CD14-positive monocyte (primary cell): ENCODE measurements at regions not wholly inside any gene's neighbourhood (a gene's known extent, or its start where the extent isn't known, plus 50 kb on each side); places are given as distances from the start of the nearest gene placed in this dataset.

Source experiments
- DNase-seq, 3 donors: peaks; one replicate each; pipeline ENCODE4 v3.0.0-alpha.2; 2011 to 2022
- H2AFZ ChIP-seq: 2 replicates; pipeline ENCODE4 v1.6.0; 2012; ENCODE audit warnings: mild to moderate bottlenecking, low read depth, low read length, inconsistent platforms; ENCODE audit not compliant: insufficient read depth, poor library complexity, severe bottlenecking
- H3K27ac ChIP-seq, 2 donors: 1 replicate in 1 of 2; 2 replicates in 1 of 2; pipeline ENCODE4 v1.5.1; 2012 to 2013; ENCODE audit warnings: low read length in 2 of 2, control low read depth in 1 of 2, inconsistent platforms in 1 of 2, low read depth in 1 of 2, mild to moderate bottlenecking in 1 of 2
- H3K27me3 ChIP-seq, 2 donors: one replicate each; pipeline versions ENCODE4 v1.6.0 to v1.6.1; 2011 to 2013; ENCODE audit warnings: low read length in 2 of 2; ENCODE audit not compliant: control insufficient read depth in 2 of 2, insufficient read depth in 2 of 2
- H3K36me3 ChIP-seq, 2 donors: replicated peaks in 1 of 2; 1 replicate in 1 of 2; 2 replicates in 1 of 2; pipeline versions ENCODE4 v1.5.1 to v1.6.1; 2012 to 2013; ENCODE audit warnings: low read length in 2 of 2, control low read depth in 1 of 2, inconsistent platforms in 1 of 2, mild to moderate bottlenecking in 1 of 2; ENCODE audit not compliant: insufficient read depth in 2 of 2, control insufficient read depth in 1 of 2
- H3K4me1 ChIP-seq, 2 donors: 1 replicate in 1 of 2; 2 replicates in 1 of 2; pipeline versions ENCODE4 v1.5.1 to v1.6.1; 2012 to 2013; ENCODE audit warnings: low read length in 2 of 2, control low read depth in 1 of 2, inconsistent platforms in 1 of 2, mild to moderate bottlenecking in 1 of 2, moderate library complexity in 1 of 2; ENCODE audit not compliant: insufficient read depth in 2 of 2, control insufficient read depth in 1 of 2
- H3K4me2 ChIP-seq: replicated peaks from 2 replicates; pipeline ENCODE3; 2012; ENCODE audit warnings: low read length, moderate library complexity, mild to moderate bottlenecking; ENCODE audit not compliant: poor library complexity, severe bottlenecking; ENCODE audit errors: extremely low read depth
- H3K4me3 ChIP-seq, 3 experiments: fragments of 200-600 bp in 1 of 3; sonication (generic) in 1 of 3; replicated peaks in 1 of 3; 1 replicate in 2 of 3; 2 replicates in 1 of 3; pipeline ENCODE4 v1.5.1; 2011 to 2013; ENCODE audit warnings: low read length in 3 of 3, mild to moderate bottlenecking in 3 of 3, control low read depth in 2 of 3, low read depth in 2 of 3, inconsistent platforms in 1 of 3, moderate library complexity in 1 of 3
- H3K79me2 ChIP-seq: 2 replicates; pipeline ENCODE4 v1.6.0; 2012; ENCODE audit warnings: mild to moderate bottlenecking, control low read depth, inconsistent platforms, low read length, moderate library complexity; ENCODE audit not compliant: insufficient read depth
- H3K9ac ChIP-seq: 2 replicates; pipeline ENCODE4 v1.6.0; 2017; ENCODE audit warnings: low read length, mild to moderate bottlenecking; ENCODE audit not compliant: insufficient read depth, poor library complexity, severe bottlenecking
- H3K9me3 ChIP-seq, 2 donors: replicated peaks in 1 of 2; 1 replicate in 1 of 2; 2 replicates in 1 of 2; pipeline versions ENCODE4 v1.5.1 to v1.6.1; 2012 to 2013; ENCODE audit warnings: low read length in 2 of 2, control low read depth in 1 of 2; ENCODE audit not compliant: control insufficient read depth in 1 of 2, insufficient read depth in 1 of 2
- H4K20me1 ChIP-seq: 2 replicates; pipeline ENCODE4 v1.6.0; 2012; ENCODE audit warnings: mild to moderate bottlenecking, low read length, control low read depth, moderate library complexity; ENCODE audit not compliant: insufficient read depth
- H3K27ac Mint-ChIP-seq, 7 donors: one replicate each; pipeline ENCODE4 v1.8.0; 2020; ENCODE audit warnings: mild to moderate bottlenecking in 7 of 7, mixed read lengths in 7 of 7, moderate library complexity in 6 of 7, inconsistent platforms in 2 of 7
- H3K27me3 Mint-ChIP-seq, 3 donors: one replicate each; pipeline ENCODE4 v1.8.0; 2021 to 2022; ENCODE audit warnings: low read depth in 3 of 3, mild to moderate bottlenecking in 3 of 3, mixed read lengths in 3 of 3, moderate library complexity in 3 of 3, inconsistent platforms in 1 of 3
- H3K36me3 Mint-ChIP-seq, 2 donors: one replicate each; pipeline ENCODE4 v1.8.0; 2020; ENCODE audit warnings: mixed read lengths in 2 of 2, inconsistent platforms in 1 of 2, mild to moderate bottlenecking in 1 of 2
- H3K4me1 Mint-ChIP-seq: one replicate; pipeline ENCODE4 v1.8.0; 2020; ENCODE audit warnings: mild to moderate bottlenecking, mixed read lengths
- H3K4me3 Mint-ChIP-seq, 2 donors: one replicate each; pipeline ENCODE4 v1.8.0; 2020; ENCODE audit warnings: mild to moderate bottlenecking in 2 of 2, mixed read lengths in 2 of 2, moderate library complexity in 1 of 2
- H3K9me3 Mint-ChIP-seq, 7 donors: one replicate each; pipeline ENCODE4 v1.8.0; 2020 to 2022; ENCODE audit warnings: mixed read lengths in 7 of 7, mild to moderate bottlenecking in 6 of 7, moderate library complexity in 6 of 7, inconsistent platforms in 2 of 7
- WGBS: methylation state at CpG from one replicate; pipeline ENCODE4 v1.1.5; 2013; ENCODE audit warnings: missing lambda C conversion rate; ENCODE audit not compliant: insufficient coverage; 5-methylcytosine and 5-hydroxymethylcytosine counted together
- intact Hi-C, 2 donors: fragments of 100-400 bp; cut with micrococcal nuclease; formaldehyde crosslinking; loops; one replicate each; pipeline versions ENCODE4 v1.15.0 to v1.15.1; 2023
- TF ChIP-seq, protein P1 (sequence below): fragments of 200-600 bp; IDR thresholded peaks from one replicate; pipeline ENCODE4 v1.8.0; 2022; ENCODE audit warnings: antibody characterized with exemption, mild to moderate bottlenecking

DNA sequence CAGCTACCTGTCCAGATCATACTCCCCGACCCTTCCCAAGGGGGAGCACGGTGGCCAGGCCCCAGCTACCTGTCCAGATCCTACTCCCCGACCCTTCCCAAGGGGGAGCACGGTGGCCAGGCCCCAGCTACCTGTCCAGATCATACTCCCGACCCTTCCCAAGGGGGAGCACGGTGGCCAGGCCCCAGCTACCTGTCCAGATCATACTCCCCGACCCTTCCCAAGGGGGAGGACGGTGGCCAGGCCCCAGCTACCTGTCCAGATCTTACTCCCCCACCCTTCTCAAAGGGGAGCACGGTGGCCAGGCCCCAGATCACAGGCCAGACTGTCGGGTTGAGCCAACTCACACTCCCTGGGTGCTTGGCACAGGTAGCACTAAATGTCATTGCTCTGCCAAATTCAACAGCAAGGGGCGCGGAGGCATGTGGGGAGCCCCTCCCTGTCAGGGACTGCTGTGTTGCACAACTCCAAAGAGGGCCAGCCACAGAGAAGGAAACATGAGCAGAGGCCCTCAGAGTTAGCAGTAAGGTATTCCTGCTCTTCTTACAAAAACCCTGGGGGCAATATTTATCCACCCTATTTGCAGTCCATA lies 136.9 kb downstream of the OLFM1 start:
- H3K27ac Mint-ChIP-seq: peak overlapping the region in 1 of 7 donors; percentile 56

DNA sequence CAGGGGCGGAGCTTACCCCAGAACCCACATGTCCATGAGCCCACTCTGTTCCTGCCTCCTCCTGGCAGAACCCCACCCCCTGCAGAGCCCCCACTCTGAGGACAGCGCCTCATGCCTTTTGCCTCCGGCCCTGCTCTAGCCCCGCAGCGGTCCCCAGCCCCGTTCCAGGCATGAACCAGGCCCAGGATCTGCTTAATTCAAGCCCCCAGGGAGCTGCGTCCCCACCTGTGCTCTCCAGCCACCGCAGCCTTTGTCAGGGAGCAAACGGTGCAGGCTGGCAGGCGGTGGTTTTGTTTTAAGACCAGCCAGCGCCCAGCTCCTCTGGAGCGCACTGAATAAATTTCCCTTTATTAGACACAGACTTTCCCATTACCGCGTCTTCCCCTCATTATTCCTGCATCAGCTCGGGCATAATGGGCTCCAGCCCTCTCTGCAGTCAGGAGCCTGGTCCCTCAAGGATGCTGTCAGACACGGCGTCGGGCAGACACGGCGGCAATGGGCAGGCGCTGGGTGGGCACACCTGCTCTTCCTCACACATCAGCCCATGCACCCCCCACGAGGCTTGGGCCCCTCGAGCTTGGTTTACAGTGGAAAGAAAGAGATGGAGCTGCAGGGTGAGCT lies 137.6 kb downstream of the OLFM1 start:
- H3K79me2 ChIP-seq: no peaks in the 10 kb centered on the region
- intact Hi-C loops: no loop called here
- Mint-ChIP-seq H3K4me1 (no peaks in the 10 kb centered on the region), H3K36me3 (no peaks in the 10 kb centered on the region), H3K27ac (no peak overlapping the region), H3K27me3 (peaks cover 0 to 3% (median 0%) of the 10 kb centered on the region in 3 donors), H3K9me3 (peaks cover 0 to 2% (median 0%) of the 10 kb centered on the region in 7 donors), H3K4me3 (no peak overlapping the region)
- H3K36me3 ChIP-seq: no peaks in the 10 kb centered on the region
- no peak overlapping the region for H3K4me3 ChIP-seq
- H3K27me3 ChIP-seq: no peaks in the 10 kb centered on the region
- H2AFZ ChIP-seq: no peak overlapping the region
- no peak overlapping the region for H3K4me2 ChIP-seq
- H3K4me1 ChIP-seq: no peaks in the 10 kb centered on the region
- 85% methylated on average over 13 of the region's 23 CpGs for WGBS
- TF ChIP-seq, protein P1, sequence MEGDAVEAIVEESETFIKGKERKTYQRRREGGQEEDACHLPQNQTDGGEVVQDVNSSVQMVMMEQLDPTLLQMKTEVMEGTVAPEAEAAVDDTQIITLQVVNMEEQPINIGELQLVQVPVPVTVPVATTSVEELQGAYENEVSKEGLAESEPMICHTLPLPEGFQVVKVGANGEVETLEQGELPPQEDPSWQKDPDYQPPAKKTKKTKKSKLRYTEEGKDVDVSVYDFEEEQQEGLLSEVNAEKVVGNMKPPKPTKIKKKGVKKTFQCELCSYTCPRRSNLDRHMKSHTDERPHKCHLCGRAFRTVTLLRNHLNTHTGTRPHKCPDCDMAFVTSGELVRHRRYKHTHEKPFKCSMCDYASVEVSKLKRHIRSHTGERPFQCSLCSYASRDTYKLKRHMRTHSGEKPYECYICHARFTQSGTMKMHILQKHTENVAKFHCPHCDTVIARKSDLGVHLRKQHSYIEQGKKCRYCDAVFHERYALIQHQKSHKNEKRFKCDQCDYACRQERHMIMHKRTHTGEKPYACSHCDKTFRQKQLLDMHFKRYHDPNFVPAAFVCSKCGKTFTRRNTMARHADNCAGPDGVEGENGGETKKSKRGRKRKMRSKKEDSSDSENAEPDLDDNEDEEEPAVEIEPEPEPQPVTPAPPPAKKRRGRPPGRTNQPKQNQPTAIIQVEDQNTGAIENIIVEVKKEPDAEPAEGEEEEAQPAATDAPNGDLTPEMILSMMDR: no peak
- H3K9me3 ChIP-seq: peaks cover 12 to 16% of the 10 kb centered on the region in 2 donors
- no peak overlapping the region for H3K9ac ChIP-seq
- H3K27ac ChIP-seq: no peak overlapping the region
- H4K20me1 ChIP-seq: no peaks in the 10 kb centered on the region
- DNase-seq: no peak

More for the DNA sequence above, 136.9 kb downstream of the OLFM1 start:
- no peak overlapping the region for H3K4me3 Mint-ChIP-seq
- Histone ChIP-seq H3K4me1 (no peaks in the 10 kb centered on the region), H4K20me1 (no peaks in the 10 kb centered on the region), H3K36me3 (no peaks in the 10 kb centered on the region), H3K79me2 (no peaks in the 10 kb centered on the region), H3K27me3 (no peaks in the 10 kb centered on the region), H3K4me3 (no peak overlapping the region), H3K4me2 (no peak overlapping the region), H3K9me3 (peaks cover 12 to 16% of the 10 kb centered on the region in 2 donors), H3K27ac (no peak overlapping the region), H3K9ac (no peak overlapping the region), H2AFZ (no peak overlapping the region)
- H3K4me1 Mint-ChIP-seq: no peaks in the 10 kb centered on the region
- H3K9me3 Mint-ChIP-seq: peaks cover 0 to 2% (median 0%) of the 10 kb centered on the region in 7 donors
- TF ChIP-seq, protein P1: no peak
- no peak for DNase-seq
- intact Hi-C loops: no loop called here
- H3K36me3 Mint-ChIP-seq: no peaks in the 10 kb centered on the region
- H3K27me3 Mint-ChIP-seq: peaks cover 0 to 3% (median 3%) of the 10 kb centered on the region in 3 donors
- WGBS: 79% methylated on average over 11 of the region's 12 CpGs
